BE2C (cell line): ENCODE measurements at regions not wholly inside any gene's neighbourhood (a gene's known extent, or its start where the extent isn't known, plus 50 kb on each side); places are given as distances from the start of the nearest gene placed in this dataset.

Source experiments
- DNase-seq: peaks from one replicate; pipeline ENCODE4 v3.0.0-alpha.2; 2020
- H3K27me3 ChIP-seq: fragments of 250-450 bp; sonication (Bioruptor Pico); 2 replicates; pipeline ENCODE4 v1.5.1; 2020; ENCODE audit warnings: mild to moderate bottlenecking
- H3K36me3 ChIP-seq: fragments of 250-450 bp; sonication (Bioruptor Pico); 2 replicates; pipeline ENCODE4 v1.5.1; 2020; ENCODE audit warnings: mild to moderate bottlenecking
- H3K4me1 ChIP-seq: fragments of 250-450 bp; sonication (Bioruptor Pico); 2 replicates; pipeline ENCODE4 v1.5.1; 2020
- H3K4me3 ChIP-seq: 2 replicates; pipeline ENCODE4 v1.5.1; 2011; ENCODE audit warnings: low read depth, low read length
- H3K9me3 ChIP-seq: fragments of 250-450 bp; sonication (Bioruptor Pico); 2 replicates; pipeline ENCODE4 v1.5.1; 2020
- CTCF ChIP-seq: IDR thresholded peaks from 2 replicates; pipeline ENCODE4 v1.5.1; 2012; ENCODE audit warnings: mild to moderate bottlenecking, low read depth, low read length

- H3K4me3 ChIP-seq: no peak overlapping the region
- no peak for TF ChIP-seq CTCF
- no peak for DNase-seq
- no peaks in the 10 kb centered on the region for H3K36me3 ChIP-seq
- H3K27me3 ChIP-seq: no peaks in the 10 kb centered on the region
- no peaks in the 10 kb centered on the region for H3K9me3 ChIP-seq
- H3K4me1 ChIP-seq: peaks cover 10% of the 10 kb centered on the region
Observed at GRCh38 chr7:84674236-84674913, 479.8 kb upstream of the SEMA3A start.

GRCh38 chr7:84669177-84669732 is 474.7 kb upstream of the SEMA3A start:
- no peaks in the 10 kb centered on the region for H3K9me3 ChIP-seq
- no peaks in the 10 kb centered on the region for H3K36me3 ChIP-seq
- TF ChIP-seq CTCF: no peak
- no peaks in the 10 kb centered on the region for H3K27me3 ChIP-seq
- no peak overlapping the region for H3K4me3 ChIP-seq
- H3K4me1 ChIP-seq: peaks cover 41% of the 10 kb centered on the region
- DNase-seq: no peak

- H3K4me1 ChIP-seq: peaks cover 41% of the 10 kb centered on the region
- no peaks in the 10 kb centered on the region for H3K36me3 ChIP-seq
- no peaks in the 10 kb centered on the region for H3K27me3 ChIP-seq
- H3K9me3 ChIP-seq: no peaks in the 10 kb centered on the region
- no peak for TF ChIP-seq CTCF
- DNase-seq: no peak
- H3K4me3 ChIP-seq: no peak overlapping the region
Observed at GRCh38 chr7:84668116-84668515, 473.5 kb upstream of the SEMA3A start.

GRCh38 chr7:84666651-84667050 is 472.1 kb upstream of the SEMA3A start:
- Histone ChIP-seq H3K4me1 (peaks cover 39% of the 10 kb centered on the region), H3K27me3 (no peaks in the 10 kb centered on the region), H3K4me3 (no peak overlapping the region), H3K9me3 (no peaks in the 10 kb centered on the region), H3K36me3 (no peaks in the 10 kb centered on the region)
- TF ChIP-seq CTCF: no peak
- DNase-seq: no peak

GRCh38 chr7:84665339-84665738 is 470.8 kb upstream of the SEMA3A start:
- Histone ChIP-seq H3K36me3 (no peaks in the 10 kb centered on the region), H3K4me3 (peak overlapping the region; percentile 19), H3K4me1 (peaks cover 39% of the 10 kb centered on the region), H3K9me3 (no peaks in the 10 kb centered on the region), H3K27me3 (no peaks in the 10 kb centered on the region)
- DNase-seq: peak; percentile 54
- TF ChIP-seq CTCF: no peak

- no peak for TF ChIP-seq CTCF
- Histone ChIP-seq H3K36me3 (no peaks in the 10 kb centered on the region), H3K4me1 (peaks cover 37% of the 10 kb centered on the region), H3K4me3 (no peak overlapping the region), H3K9me3 (no peaks in the 10 kb centered on the region), H3K27me3 (no peaks in the 10 kb centered on the region)
- no peak for DNase-seq
Observed at GRCh38 chr7:84664626-84665025, 470.0 kb upstream of the SEMA3A start.
